Fibroblast of peridontal ligament (primary cell): ENCODE measurements at regions not wholly inside any gene's neighbourhood (a gene's known extent, or its start where the extent isn't known, plus 50 kb on each side); places are given as distances from the start of the nearest gene placed in this dataset.
A peak's percentile ranks its signal among the peaks of the same experiment; 100 is the strongest.
"Not testable (repeated sequence)": the region's sequence is repeated elsewhere in the genome, so short reads cannot be mapped to it uniquely, and the experiment has no call there.

Experiments
- DNase-seq: peaks from one replicate; pipeline ENCODE4 v3.0.0-alpha.2; 2010; ENCODE audit errors: extremely low read depth

DNA sequence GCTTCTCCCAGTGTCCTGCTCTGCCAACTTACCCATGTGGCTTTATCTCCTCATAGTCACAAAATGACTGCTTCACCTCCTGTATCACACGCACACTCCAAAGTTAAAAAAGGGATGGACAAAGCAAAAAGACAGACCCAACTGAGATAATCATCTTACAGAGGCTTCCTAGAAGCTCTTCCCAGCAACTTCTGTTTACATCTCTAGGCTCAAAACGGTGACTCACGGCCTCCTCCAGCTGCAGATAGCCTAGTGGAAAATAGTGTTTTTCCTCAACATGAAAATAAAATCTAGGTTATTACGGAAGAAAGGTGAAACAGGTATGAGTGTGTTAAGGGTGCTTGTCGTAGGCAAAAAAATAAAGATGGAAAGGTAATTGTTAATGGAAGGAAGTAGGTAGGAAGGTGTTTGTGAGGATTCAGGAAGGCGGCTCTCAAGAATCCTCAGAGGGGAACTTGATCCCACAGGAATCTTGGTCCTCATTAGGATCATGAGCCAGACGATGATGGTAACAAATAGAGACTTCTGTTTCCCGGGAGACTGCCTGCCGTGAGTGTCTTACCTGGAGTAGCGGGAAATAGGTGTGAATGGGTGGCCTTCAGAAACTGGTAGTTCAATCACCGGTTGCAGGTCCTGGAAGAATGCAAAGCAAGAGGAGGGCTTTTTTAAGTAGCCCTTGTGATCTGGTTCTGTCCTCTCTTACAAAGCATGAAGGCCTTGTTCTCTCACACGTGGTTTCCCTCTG, 487.5 kb upstream of the TMEM132C start:
- DNase-seq: peak; percentile 24

- no peak for DNase-seq
These were observed 486.1 kb upstream of the TMEM132C start for GRCh38 chr12:127780881-127781280.

DNA sequence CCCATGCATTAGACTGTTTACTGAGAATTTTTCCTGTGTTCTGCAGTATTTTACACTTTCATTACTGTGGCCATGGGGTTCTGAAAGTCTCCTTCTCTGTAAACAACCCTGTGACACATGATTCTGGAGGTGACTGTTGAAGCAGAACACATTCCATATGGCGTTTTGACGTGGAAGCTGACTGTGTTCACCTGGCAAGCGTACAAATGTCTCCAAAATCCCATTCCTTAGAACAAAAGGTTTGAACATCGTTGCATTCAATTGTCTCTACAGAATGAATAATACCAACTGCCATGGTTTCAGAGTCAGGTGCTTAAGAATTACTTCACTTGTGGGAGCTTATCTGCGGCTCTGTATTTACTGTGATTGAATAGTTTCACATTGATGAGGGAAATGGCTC, 485.6 kb upstream of the TMEM132C start:
- no peak for DNase-seq

GRCh38 chr12:127785540-127785939, 481.4 kb upstream of the TMEM132C start:
- DNase-seq: peak; percentile 85

DNA sequence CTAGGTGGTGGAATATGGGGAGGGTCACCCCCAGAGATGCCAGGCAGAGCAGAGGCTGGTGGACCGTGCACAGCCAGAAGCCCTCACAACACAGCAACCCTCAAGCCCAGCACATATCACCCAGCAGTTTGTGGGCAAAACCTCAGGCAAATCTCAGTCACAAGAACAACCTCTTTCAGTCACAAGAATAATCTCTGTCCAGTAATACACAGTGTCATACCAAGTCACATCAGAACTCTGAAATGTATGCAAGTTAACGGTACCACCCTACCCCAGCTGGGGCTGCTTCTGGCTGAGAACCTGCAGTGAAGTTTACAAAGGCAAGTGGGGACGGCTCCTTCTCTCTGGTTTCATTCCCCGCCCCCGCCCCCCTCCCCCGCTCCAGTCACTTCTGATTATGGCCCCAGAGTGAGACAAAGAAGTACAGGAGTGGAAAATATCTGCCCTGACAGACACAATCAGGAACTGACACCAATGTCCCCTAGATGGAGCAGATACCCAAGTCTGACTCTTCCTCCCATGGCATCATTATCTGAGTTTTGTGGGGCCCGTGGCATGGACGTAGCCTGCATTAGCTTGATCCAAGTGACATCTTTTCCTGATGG, 480.9 kb upstream of the TMEM132C start:
- DNase-seq: no peak

DNA sequence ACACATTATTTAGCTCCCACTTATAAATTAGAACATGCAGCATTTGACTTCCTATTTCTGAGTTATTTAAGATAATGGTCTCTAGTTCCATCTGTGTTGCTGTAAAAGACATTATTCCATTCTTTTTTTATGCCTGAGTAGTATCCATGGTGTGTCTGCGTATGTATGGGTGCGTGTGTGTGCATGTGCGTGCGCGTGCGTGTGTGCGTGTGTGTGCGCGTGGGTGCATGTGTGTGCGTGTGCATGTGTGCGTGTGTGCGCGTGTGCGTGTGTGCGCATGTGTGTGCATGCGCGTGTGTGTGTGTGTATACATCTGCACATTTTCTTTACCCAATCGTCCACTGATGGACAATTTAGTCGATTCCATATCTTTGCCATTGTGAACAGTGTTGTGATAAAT, 479.4 kb upstream of the TMEM132C start:
- DNase-seq: no peak

GRCh38 chr12:127790376-127790775, 476.6 kb upstream of the TMEM132C start:
- no peak for DNase-seq

GRCh38 chr12:127791217-127791616, 475.8 kb upstream of the TMEM132C start:
- DNase-seq: no peak

DNA sequence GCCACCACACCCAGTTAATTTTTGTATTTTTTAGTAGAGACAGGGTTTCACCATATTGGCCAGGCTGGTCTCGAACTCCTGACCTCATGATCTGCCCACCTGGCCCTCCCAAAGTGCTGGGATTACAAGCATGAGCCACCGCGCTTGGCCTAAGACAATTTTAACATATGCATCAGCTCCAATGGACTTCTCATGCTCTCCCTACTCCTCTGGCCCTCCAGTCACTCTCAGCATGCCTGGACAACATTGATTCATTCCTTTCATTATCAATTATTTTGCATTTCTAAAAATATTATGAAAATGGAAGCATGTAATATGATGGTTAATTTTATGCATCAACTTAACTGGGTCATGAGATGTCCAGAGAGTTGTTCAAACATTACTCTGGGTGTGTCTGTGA, 469.1 kb upstream of the TMEM132C start:
- no peak for DNase-seq

DNA sequence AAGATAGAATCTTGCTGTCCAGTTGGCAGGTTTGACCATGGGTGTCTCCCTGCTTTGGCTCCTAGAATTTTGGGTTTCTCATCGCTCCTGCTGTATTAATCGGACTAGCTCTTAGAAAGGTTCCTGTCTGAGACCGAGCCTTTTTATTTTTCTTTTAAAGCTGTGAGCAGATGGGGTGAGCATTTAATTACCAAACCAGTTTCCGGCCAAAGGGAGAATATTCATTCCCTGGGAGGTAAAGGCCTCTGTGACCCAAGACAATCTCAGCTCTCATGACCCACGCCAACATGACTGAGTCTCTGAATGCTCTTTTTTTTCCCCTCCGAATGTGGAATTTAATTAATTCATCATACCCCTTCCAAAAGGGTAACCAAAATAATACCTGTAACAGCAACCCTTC, 464.7 kb upstream of the TMEM132C start:
- DNase-seq: no peak

DNA sequence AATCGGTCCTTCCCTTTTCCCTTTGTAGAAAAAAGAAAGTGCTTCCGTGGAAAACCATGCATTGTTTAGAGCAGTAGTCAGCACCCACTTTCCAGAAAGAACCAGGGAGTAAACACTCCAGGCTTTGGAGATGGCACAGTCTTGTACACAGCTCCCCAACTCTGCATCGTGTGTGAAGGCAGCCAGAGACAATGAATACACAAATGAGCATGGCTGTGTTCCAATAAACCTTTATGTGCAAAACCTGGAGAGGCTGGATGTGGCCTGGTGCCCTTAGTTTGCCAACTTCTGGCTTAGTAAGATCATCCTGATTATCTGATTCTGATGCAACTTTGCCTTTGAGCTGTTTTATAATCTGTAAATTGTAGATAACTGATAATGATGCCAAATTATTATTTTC, 463.4 kb upstream of the TMEM132C start:
- DNase-seq: peak; percentile 29

- peak; percentile 94 for DNase-seq
These were observed 457.7 kb upstream of the TMEM132C start for GRCh38 chr12:127809275-127809674.

- DNase-seq: peak; percentile 99
These were observed 456.9 kb upstream of the TMEM132C start for GRCh38 chr12:127810041-127810440.

DNA sequence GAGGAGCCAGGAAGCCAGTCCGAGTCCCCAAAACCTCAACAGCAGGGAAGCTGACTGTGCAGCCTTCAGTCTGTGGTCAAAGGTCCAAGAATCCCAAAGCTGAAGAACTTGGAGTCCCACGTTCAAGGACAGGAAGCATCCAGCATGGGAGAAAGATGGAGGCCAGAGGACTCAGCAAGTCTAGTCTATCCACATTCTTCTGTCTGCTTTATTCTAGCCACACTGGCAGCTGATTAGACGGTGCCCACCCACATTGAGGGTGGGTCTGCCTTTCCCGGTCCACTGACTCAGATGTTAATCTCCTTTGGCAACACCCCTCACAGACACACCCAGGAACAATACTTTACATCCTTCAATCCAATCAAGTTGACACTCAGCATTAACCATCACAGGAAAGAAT, 456.5 kb upstream of the TMEM132C start:
- DNase-seq: not testable (repeated sequence)

DNA sequence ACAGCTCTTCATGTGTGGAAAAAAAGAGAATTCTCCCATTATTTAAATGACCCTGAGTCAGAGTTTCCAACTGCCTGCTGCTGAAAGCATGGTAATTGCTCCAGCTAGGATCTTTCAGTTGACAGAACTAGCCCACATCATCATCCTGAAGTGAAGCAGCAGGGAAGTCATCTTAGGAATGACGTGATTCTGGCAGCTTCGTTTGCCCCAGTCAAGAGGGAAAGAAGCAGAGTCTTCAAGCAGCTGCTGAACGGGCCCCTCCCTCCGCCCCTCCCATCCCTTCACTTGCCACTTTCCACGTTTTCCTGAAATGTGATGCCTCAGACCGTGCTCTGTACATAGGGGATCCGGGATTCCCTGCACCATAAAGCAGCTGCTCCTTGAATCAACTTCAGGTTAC, 455.0 kb upstream of the TMEM132C start:
- peak; percentile 95 for DNase-seq

DNA sequence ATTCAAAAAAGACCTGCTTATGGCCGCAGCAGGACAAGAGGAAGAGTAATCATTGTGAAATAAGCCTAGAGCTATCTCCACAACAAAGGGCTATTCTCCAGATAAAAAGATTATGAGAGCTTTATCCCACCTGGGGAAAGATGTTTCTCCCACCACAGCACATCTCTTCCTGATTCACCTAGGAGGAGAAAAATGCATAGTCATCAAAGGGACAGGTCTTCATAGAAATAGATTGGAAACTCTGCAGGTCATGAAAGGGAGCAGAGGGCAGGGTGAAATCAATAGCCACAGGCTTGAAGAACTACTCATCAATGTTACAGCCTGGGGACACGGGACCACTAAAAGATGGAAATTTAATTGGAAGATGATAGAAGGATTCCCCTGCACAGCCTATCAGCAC, 453.8 kb upstream of the TMEM132C start:
- DNase-seq: no peak

- DNase-seq: peak; percentile 23
These were observed 447.9 kb upstream of the TMEM132C start for GRCh38 chr12:127819056-127819455.

- DNase-seq: no peak
These were observed 446.7 kb upstream of the TMEM132C start for GRCh38 chr12:127820271-127820670.

GRCh38 chr12:127820846-127821245, 446.1 kb upstream of the TMEM132C start:
- no peak for DNase-seq

DNA sequence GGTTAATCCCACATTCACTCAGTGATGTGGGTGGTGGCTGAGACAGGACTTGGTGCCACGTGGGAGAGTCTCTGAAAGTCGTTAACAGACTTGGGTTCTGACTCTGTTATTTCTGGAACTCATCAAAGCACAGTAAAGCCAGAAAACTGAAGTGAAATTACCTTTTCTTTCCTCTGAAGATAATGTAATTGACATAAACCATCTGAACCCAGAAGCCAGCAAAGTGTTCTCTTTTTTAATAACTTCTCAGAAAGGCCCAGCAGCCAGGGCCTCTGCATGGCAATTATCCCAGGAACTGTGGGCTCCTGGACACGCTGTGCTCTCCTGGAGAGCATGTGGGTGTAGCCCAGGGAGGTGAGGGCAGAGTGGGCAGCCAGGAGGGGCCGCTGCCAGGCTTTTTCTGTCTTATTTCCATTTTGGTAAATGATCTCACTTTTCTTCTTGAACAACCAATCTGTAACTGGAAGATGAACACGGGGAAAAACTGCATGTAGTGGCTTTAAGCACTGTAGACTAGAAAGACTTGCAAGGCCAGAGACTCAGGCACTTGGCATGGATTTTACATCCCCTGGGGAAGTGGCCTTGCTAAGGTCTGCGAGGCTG, 444.1 kb upstream of the TMEM132C start:
- no peak for DNase-seq

GRCh38 chr12:127823801-127824200, 443.2 kb upstream of the TMEM132C start:
- no peak for DNase-seq

- no peak for DNase-seq
These were observed 437.5 kb upstream of the TMEM132C start for GRCh38 chr12:127829281-127830064.
